GM21447 (cell line): ENCODE measurements at regions not wholly inside any gene's neighbourhood (a gene's known extent, or its start where the extent isn't known, plus 50 kb on each side); places are given as distances from the start of the nearest gene placed in this dataset.
"Not testable (repeated sequence)": the region's sequence is repeated elsewhere in the genome, so short reads cannot be mapped to it uniquely, and the experiment has no call there.

Source experiments
- ATAC-seq: cut with Tn5 transposase; IDR thresholded peaks from one replicate; pipeline ENCODE4 v1.9.1; 2021; ENCODE audit not compliant: unreplicated experiment

GRCh38 chr20:20799716-20800312 lies 87.4 kb upstream of the RALGAPA2 start:
- no peak for ATAC-seq

GRCh38 chr20:20797521-20798310 lies 85.3 kb upstream of the RALGAPA2 start:
- no peak for ATAC-seq

DNA sequence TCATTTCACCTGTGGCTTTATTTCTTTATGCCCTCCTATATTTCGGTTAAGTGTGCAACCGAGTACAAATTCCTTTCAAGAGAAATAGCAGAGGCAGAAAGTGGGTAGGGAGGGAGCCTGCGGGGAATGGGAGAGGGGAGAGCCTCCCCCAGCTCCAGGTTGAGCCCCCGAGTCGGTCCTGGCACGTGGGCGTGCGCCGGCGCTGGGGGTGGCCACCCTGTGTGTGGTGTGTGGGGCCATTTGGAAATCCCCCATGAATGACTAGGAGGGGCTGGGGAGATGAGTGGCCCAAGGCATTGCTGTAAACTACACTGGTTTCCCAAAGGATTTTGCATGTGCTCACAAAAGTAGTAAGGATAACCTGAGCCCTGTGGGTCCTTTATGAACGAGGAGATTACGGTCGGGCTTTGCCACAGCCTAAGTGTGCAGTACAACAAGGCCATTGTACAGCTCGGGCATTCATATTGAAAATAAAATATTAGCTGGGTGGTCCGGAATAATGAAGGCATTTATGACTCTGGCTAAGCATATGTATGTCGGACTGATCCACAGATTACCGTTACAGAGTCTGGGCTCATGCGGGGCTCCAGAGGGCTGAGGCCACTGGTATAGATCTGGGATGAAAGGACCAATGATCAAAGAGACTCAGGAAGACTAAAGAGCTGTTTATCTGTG lies 84.5 kb upstream of the RALGAPA2 start:
- no peak for ATAC-seq

GRCh38 chr20:20795721-20796120 lies 83.3 kb upstream of the RALGAPA2 start:
- no peak for ATAC-seq

- ATAC-seq = no peak
These were observed 82.7 kb upstream of the RALGAPA2 start for GRCh38 chr20:20795119-20795518.

- ATAC-seq = no peak
These were observed 81.1 kb upstream of the RALGAPA2 start for GRCh38 chr20:20793591-20793990.

GRCh38 chr20:20791664-20792568 lies 79.5 kb upstream of the RALGAPA2 start:
- ATAC-seq = no peak

GRCh38 chr20:20788308-20788707 lies 75.9 kb upstream of the RALGAPA2 start:
- no peak for ATAC-seq

DNA sequence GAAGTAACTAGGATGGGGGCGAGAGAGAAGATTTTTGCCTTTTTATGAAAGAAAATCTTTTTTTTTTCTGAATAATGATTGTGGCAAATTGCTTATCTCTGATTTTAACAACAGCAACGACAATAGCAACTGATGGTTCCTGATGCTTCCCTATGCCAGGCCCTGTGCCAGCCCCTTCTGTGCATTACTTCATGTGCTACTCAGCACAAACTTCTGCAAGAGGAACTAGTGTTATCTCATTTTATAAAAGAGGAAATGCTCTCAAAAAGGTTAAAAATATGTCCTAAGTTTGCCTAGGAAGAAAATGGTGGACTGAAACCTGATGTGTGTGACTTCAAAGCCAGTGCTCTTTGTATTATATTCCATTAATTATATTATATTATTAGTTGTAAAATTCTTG lies 74.0 kb upstream of the RALGAPA2 start:
- no peak for ATAC-seq

- ATAC-seq = no peak
These were observed 72.8 kb upstream of the RALGAPA2 start for GRCh38 chr20:20785226-20785625.

- ATAC-seq = not testable (repeated sequence)
These were observed 72.0 kb upstream of the RALGAPA2 start for GRCh38 chr20:20784450-20784849.

GRCh38 chr20:20783450-20783849 lies 71.0 kb upstream of the RALGAPA2 start:
- ATAC-seq = no peak

DNA sequence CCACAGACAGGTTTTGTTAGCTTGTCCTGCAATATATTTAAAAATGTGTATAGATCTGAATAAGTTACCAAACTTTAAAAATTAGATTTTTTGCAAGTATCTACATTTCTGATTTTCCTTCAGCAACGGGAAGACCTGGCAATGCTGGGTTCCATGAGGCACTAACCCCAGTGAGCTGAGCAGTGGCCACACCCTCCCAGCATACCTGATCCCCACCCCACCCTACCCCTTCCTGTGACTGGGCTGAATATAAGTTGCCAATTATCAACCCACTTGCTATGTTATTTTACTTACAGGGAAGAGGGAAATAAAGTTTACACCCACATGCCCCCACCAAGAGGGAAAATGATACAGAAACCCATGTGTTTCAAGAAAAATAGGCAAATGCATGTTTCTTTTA lies 70.3 kb upstream of the RALGAPA2 start:
- ATAC-seq = no peak

DNA sequence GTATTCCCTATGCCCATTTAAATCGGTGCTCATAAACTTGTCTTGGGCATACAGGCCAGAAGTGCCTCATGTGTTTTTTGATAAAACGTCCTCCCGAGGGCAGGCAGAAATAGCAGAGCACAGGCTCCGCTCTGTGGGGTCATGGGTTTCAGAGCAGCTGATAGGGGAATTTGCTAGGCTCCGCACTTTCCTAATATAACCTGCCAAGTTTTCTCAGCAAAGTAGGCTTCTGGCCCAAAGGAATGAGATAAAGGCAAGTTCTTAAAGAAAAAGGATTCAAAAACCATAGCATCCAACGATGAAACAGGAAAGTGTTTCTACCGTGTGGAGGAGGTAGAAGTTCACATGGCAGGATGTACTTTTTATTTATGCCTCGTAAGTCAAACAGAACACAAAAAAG lies 69.8 kb upstream of the RALGAPA2 start:
- ATAC-seq = no peak

DNA sequence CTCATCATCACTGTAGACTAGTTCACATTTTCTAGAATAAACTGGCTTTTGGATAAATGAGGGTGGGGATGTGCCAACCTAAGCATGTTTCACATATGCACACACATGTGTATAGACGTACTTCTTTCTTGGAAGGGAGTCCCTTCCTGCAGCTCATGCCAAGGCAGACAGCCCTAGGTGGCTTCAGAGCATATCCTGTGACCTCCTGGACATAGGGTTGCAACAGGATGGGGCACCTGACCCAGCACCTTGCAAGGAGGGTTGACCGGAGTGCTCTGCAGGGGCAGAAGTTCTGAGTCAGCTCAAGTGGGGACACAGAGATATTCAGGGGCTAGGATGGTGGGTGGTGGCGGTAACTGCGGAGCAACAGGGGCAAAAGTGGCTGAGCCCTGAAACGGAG lies 68.6 kb upstream of the RALGAPA2 start:
- ATAC-seq = no peak

- ATAC-seq = no peak
These were observed 67.8 kb upstream of the RALGAPA2 start for GRCh38 chr20:20780127-20780824.

- no peak for ATAC-seq
These were observed 66.2 kb upstream of the RALGAPA2 start for GRCh38 chr20:20778676-20779075.

- ATAC-seq = no peak
These were observed 60.1 kb upstream of the RALGAPA2 start for GRCh38 chr20:20772497-20773085.

DNA sequence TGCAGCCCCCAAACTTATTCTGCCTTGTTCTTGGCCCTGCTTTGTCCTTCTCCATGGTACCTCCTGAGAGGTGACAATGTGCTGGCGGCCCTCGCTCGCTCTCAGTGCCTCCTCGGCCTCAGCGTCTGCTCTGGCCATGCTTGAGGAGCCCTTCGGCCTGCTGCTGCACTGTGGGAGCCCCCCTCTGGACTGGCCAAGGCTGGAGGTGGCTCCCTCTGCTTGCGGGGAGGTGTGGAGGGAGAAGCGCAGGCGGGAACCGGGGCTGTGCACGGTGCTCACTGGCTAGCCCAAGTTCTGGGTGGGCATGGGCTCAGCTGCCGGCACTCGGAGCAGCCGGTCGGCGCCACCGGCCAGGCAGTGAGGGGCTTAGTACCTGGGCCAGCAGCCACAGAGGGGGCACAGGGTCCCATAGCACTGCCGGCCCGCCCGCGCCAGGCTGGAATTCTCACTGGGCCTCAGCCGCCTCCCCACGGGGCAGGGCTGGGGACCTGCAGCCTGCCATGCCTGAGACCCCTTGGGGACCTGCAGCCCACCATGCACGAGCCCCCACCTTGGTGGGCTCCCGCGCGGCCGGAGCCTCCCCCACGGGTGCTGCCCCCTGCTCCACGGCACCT lies 55.9 kb upstream of the RALGAPA2 start:
- ATAC-seq = no peak
